NT2/D1 (cell line): ENCODE measurements at regions not wholly inside any gene's neighbourhood (a gene's known extent, or its start where the extent isn't known, plus 50 kb on each side); places are given as distances from the start of the nearest gene placed in this dataset.

Experiments
- SUZ12 ChIP-seq: IDR thresholded peaks from 2 replicates; pipeline ENCODE4 v1.6.1; 2011; ENCODE audit not compliant: insufficient read length, insufficient read depth; ENCODE audit errors: extremely low read depth
- ZNF274 ChIP-seq: IDR thresholded peaks from 2 replicates; pipeline ENCODE4 v1.6.1; 2011; ENCODE audit warnings: mild to moderate bottlenecking, low read depth, low read length

- TF ChIP-seq ZNF274 (no peak), SUZ12 (no peak)
Measured at GRCh38 chr18:66005831-66006588, 255.2 kb downstream of the CDH7 start.
